ENCODE measurements at regions not wholly inside any gene's neighbourhood (a gene's known extent, or its start where the extent isn't known, plus 50 kb on each side); places are given as distances from the start of the nearest gene placed in this dataset.

DNA sequence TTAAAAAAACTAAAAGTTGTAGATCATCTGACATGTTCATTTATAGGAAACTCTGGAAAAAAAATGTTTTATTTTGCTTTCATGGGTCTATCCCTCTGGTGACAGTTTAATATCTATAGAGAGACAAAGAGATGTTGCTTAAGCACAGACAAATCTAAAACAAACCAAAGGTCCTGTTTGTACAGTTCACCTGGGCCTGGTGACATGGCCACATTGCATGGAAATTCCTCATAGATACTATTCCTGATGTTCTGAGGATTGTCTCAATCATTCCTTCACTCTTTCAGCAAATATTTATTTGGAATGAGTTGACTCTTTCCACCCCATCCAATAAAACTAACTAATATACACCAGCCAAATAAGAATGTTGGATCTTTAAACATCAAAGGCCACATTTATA, 259.1 kb upstream of the NOCT start:
- no peak for TF ChIP-seq EZH2phosphoT487 (IDR thresholded peaks at IDR 0.05; ENCODE audit: insufficient read depth, low read depth)
- no peak for TF ChIP-seq EZH2 (IDR thresholded peaks at IDR 0.05; ENCODE audit: insufficient read depth, poor library complexity, severe bottlenecking)

Data from GM23248 (cell line).